HL-60 (cell line): ENCODE measurements at regions not wholly inside any gene's neighbourhood (a gene's known extent, or its start where the extent isn't known, plus 50 kb on each side); places are given as distances from the start of the nearest gene placed in this dataset.

Experiments
- DNase-seq, 2 experiments: peaks; one replicate each; pipeline ENCODE4 v3.0.0-alpha.2; 2010 to 2020; ENCODE audit warnings: low read depth in 1 of 2, low spot score in 1 of 2
- H3K27ac ChIP-seq: fragments of 250-450 bp; sonication (Bioruptor Pico); replicated peaks from 2 replicates; pipeline ENCODE4 v1.5.1; 2020; ENCODE audit warnings: mild to moderate bottlenecking, moderate library complexity
- H3K27me3 ChIP-seq: fragments of 250-450 bp; sonication (Bioruptor Pico); 2 replicates; pipeline ENCODE4 v1.5.1; 2021; ENCODE audit warnings: mild to moderate bottlenecking, moderate library complexity; ENCODE audit not compliant: insufficient read depth, poor library complexity, severe bottlenecking
- H3K4me3 ChIP-seq: replicated peaks from 2 replicates; pipeline ENCODE4 v1.5.1; 2011; ENCODE audit warnings: mild to moderate bottlenecking, control low read depth, low read length; ENCODE audit not compliant: insufficient read depth
- GABPA ChIP-seq: IDR thresholded peaks from 2 replicates; pipeline ENCODE4 v1.6.1; 2012; ENCODE audit warnings: low read depth
- POLR2AphosphoS5 ChIP-seq: IDR thresholded peaks from 2 replicates; pipeline ENCODE4 v1.6.1; 2012; ENCODE audit warnings: low read depth
- SPI1 ChIP-seq: IDR thresholded peaks from 2 replicates; pipeline ENCODE4 v1.6.1; 2012; ENCODE audit warnings: low read depth, mild to moderate bottlenecking, borderline replicate concordance
- TF ChIP-seq, protein P1 (sequence below): IDR thresholded peaks from one replicate; pipeline ENCODE4 v1.5.1; 2011; ENCODE audit warnings: low read length, control low read depth, inconsistent platforms; ENCODE audit not compliant: insufficient read depth
- TF ChIP-seq, protein P2 (sequence below): IDR thresholded peaks from 2 replicates; pipeline ENCODE4 v1.6.1; 2012; ENCODE audit warnings: low read depth; ENCODE audit not compliant: insufficient replicate concordance

DNA sequence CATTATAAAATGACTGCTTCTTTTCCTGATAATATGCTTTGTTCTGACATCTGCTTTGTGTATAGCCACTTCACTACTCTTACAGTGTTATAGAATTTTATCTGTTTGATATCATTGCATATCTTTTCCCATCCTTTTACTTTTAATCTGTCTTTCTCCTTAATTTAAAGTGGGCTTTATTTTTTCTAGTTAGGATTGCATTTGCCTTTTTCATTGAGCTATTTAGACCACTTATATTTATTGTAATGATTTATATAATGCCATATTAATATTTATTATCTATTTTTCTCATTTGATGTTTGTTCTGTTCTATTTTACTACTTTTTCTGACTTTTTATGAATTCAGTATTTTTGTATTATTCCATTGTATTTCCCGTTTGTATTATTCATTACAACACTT lies 758.7 kb downstream of the TMEM182 start:
- no peaks in the 10 kb centered on the region for H3K27me3 ChIP-seq
- TF ChIP-seq POLR2AphosphoS5 (no peak), SPI1 (no peak), GABPA (no peak)
- TF ChIP-seq, protein P1, sequence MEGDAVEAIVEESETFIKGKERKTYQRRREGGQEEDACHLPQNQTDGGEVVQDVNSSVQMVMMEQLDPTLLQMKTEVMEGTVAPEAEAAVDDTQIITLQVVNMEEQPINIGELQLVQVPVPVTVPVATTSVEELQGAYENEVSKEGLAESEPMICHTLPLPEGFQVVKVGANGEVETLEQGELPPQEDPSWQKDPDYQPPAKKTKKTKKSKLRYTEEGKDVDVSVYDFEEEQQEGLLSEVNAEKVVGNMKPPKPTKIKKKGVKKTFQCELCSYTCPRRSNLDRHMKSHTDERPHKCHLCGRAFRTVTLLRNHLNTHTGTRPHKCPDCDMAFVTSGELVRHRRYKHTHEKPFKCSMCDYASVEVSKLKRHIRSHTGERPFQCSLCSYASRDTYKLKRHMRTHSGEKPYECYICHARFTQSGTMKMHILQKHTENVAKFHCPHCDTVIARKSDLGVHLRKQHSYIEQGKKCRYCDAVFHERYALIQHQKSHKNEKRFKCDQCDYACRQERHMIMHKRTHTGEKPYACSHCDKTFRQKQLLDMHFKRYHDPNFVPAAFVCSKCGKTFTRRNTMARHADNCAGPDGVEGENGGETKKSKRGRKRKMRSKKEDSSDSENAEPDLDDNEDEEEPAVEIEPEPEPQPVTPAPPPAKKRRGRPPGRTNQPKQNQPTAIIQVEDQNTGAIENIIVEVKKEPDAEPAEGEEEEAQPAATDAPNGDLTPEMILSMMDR, result no peak
- TF ChIP-seq, protein P2, sequence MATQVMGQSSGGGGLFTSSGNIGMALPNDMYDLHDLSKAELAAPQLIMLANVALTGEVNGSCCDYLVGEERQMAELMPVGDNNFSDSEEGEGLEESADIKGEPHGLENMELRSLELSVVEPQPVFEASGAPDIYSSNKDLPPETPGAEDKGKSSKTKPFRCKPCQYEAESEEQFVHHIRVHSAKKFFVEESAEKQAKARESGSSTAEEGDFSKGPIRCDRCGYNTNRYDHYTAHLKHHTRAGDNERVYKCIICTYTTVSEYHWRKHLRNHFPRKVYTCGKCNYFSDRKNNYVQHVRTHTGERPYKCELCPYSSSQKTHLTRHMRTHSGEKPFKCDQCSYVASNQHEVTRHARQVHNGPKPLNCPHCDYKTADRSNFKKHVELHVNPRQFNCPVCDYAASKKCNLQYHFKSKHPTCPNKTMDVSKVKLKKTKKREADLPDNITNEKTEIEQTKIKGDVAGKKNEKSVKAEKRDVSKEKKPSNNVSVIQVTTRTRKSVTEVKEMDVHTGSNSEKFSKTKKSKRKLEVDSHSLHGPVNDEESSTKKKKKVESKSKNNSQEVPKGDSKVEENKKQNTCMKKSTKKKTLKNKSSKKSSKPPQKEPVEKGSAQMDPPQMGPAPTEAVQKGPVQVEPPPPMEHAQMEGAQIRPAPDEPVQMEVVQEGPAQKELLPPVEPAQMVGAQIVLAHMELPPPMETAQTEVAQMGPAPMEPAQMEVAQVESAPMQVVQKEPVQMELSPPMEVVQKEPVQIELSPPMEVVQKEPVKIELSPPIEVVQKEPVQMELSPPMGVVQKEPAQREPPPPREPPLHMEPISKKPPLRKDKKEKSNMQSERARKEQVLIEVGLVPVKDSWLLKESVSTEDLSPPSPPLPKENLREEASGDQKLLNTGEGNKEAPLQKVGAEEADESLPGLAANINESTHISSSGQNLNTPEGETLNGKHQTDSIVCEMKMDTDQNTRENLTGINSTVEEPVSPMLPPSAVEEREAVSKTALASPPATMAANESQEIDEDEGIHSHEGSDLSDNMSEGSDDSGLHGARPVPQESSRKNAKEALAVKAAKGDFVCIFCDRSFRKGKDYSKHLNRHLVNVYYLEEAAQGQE, result no peak
- no peak for DNase-seq
- no peak overlapping the region for H3K27ac ChIP-seq
- no peak overlapping the region for H3K4me3 ChIP-seq

DNA sequence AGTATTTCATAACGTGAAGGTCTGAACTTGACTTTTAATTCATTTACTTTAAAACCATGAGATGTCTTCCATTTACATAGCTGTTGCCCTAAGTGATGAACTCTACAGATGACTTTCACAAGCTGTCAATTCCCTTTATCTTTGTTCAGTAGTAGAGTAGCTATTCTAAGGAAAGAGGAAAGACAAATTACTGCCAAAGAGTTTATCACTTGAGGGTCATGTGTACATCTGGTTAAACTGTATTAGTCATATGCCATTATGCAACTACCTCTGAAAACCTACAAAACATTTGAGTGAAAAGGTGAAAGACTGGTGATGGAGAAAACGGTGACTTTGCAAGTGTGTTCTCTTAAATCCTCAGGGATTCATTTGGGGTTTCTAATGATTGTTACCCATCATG lies 763.9 kb downstream of the TMEM182 start:
- H3K27ac ChIP-seq, result no peak overlapping the region
- H3K27me3 ChIP-seq, result no peaks in the 10 kb centered on the region
- no peak overlapping the region for H3K4me3 ChIP-seq
- no peak for DNase-seq
- TF ChIP-seq, protein P2, result no peak
- TF ChIP-seq GABPA (no peak), SPI1 (no peak), POLR2AphosphoS5 (no peak)
- TF ChIP-seq, protein P1, result no peak

DNA sequence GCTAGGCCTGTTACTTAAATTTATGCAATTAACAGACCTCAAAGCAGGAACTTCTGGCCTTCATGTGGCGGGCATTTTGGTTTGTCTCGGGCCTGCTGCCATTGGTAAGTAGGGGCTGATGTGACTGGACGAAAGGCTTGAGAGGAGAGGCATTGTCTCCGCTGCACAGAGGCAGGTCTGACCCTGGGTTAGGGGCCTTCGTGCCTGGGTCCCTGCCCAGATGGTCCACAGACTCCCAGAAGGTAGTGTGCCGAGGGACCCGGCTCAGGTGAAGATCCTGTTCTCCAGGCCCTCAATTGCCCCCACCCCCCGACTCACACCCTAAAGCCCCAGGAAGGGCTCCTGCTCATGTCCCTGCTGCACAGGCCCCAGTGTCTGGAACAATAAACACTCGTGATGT lies 764.9 kb downstream of the TMEM182 start:
- DNase-seq, result no peak
- TF ChIP-seq, protein P1, result no peak
- no peak for TF ChIP-seq SPI1
- TF ChIP-seq, protein P2, result no peak
- TF ChIP-seq GABPA, result no peak
- TF ChIP-seq POLR2AphosphoS5, result no peak
- Histone ChIP-seq H3K27me3 (no peaks in the 10 kb centered on the region), H3K27ac (no peak overlapping the region), H3K4me3 (no peak overlapping the region)
